OCI-LY3 (cell line): ENCODE measurements at regions not wholly inside any gene's neighbourhood (a gene's known extent, or its start where the extent isn't known, plus 50 kb on each side); places are given as distances from the start of the nearest gene placed in this dataset.
"Not testable (repeated sequence)": the region's sequence is repeated elsewhere in the genome, so short reads cannot be mapped to it uniquely, and the experiment has no call there.

ENCODE experiments used
- H2AFZ ChIP-seq: fragments of 200-600, 300-600 bp; shearing (Covaris generic); 2 replicates; pipeline ENCODE4 v1.6.0; 2014; ENCODE audit warnings: antibody characterized with exemption, low read depth, low read length
- H3K27ac ChIP-seq: fragments of 200-600, 300-600 bp; sonication (generic); 2 replicates; pipeline ENCODE4 v1.5.1; 2014; ENCODE audit warnings: mild to moderate bottlenecking, low read length, moderate library complexity, mixed read lengths
- H3K27me3 ChIP-seq: fragments of 200-600, 300-600 bp; sonication (generic); 2 replicates; pipeline ENCODE4 v1.6.1; 2014; ENCODE audit warnings: low read depth, low read length, mixed read lengths
- H3K36me3 ChIP-seq: fragments of 200-600, 300-600 bp; sonication (generic); replicated peaks from 2 replicates; pipeline ENCODE3; 2014; ENCODE audit warnings: low read depth, low read length, mixed read lengths
- H3K4me1 ChIP-seq: fragments of 300-600, 200-600 bp; sonication (generic); 2 replicates; pipeline ENCODE4 v1.6.1; 2014; ENCODE audit warnings: low read length, mixed read lengths
- H3K4me2 ChIP-seq: fragments of 200-600, 300-600 bp; sonication (generic); 2 replicates; pipeline ENCODE4 v1.6.1; 2014; ENCODE audit warnings: low read length, mixed read lengths
- H3K4me3 ChIP-seq: fragments of 300-600, 200-600 bp; sonication (generic); 2 replicates; pipeline ENCODE4 v1.5.1; 2014; ENCODE audit warnings: antibody characterized with exemption, mild to moderate bottlenecking, low read length, moderate library complexity
- H3K79me2 ChIP-seq: fragments of 300-600, 200-600 bp; shearing (Covaris generic); 2 replicates; pipeline ENCODE4 v1.6.1; 2014; ENCODE audit warnings: mild to moderate bottlenecking, low read length, mixed read lengths
- H3K9ac ChIP-seq: fragments of 300-600, 200-600 bp; shearing (Covaris generic); 2 replicates; pipeline ENCODE4 v1.6.0; 2014; ENCODE audit warnings: mild to moderate bottlenecking, low read length, moderate library complexity
- H3K9me3 ChIP-seq: fragments of 200-600, 300-600 bp; shearing (Covaris generic); 2 replicates; pipeline ENCODE4 v1.6.1; 2014; ENCODE audit warnings: low read length, mixed read lengths; ENCODE audit not compliant: insufficient read depth
- H4K20me1 ChIP-seq: fragments of 200-600, 300-600 bp; sonication (generic); 2 replicates; pipeline ENCODE4 v1.6.1; 2016; ENCODE audit warnings: low read length, mixed read lengths; ENCODE audit not compliant: insufficient read depth
- CTCF ChIP-seq: fragments of 200-600, 300-600 bp; sonication (generic); IDR thresholded peaks from 2 replicates; pipeline ENCODE4 v1.5.1; 2014; ENCODE audit warnings: antibody characterized with exemption, low read length, low read depth
- EZH2phosphoT487 ChIP-seq: fragments of 200-600 bp; shearing (Covaris generic); IDR thresholded peaks from 2 replicates; pipeline ENCODE4 v1.6.1; 2018; ENCODE audit warnings: antibody characterized with exemption, mixed run types, low read depth

GRCh38 chr14:40684328-40684727 lies 922.3 kb upstream of the LRFN5 start:
- 0 out of 2 replicates have a peak overlapping the region, but pooled peaks have one; percentile 4 for H2AFZ ChIP-seq
- TF ChIP-seq CTCF (no peak), EZH2phosphoT487 (no peak)
- H4K20me1 ChIP-seq: no peaks in the 10 kb centered on the region

GRCh38 chr14:40682131-40682913 lies 924.4 kb upstream of the LRFN5 start:
- no peaks in the 10 kb centered on the region for H3K9me3 ChIP-seq
- no peak overlapping the region for H3K27ac ChIP-seq
- H2AFZ ChIP-seq: no peak overlapping the region
- no peak overlapping the region for H3K4me2 ChIP-seq
- TF ChIP-seq CTCF (no peak), EZH2phosphoT487 (no peak)
- no peaks in the 10 kb centered on the region for H4K20me1 ChIP-seq
- H3K4me3 ChIP-seq: no peak overlapping the region
- H3K79me2 ChIP-seq: no peaks in the 10 kb centered on the region
- H3K27me3 ChIP-seq: no peaks in the 10 kb centered on the region
- H3K4me1 ChIP-seq: no peaks in the 10 kb centered on the region
- H3K9ac ChIP-seq: no peak overlapping the region
- no peaks in the 10 kb centered on the region for H3K36me3 ChIP-seq

More at GRCh38 chr14:40684328-40684727, 922.3 kb upstream of the LRFN5 start:
- Histone ChIP-seq H3K36me3 (no peaks in the 10 kb centered on the region), H3K4me3 (no peak overlapping the region), H3K9ac (no peak overlapping the region), H3K4me2 (no peak overlapping the region), H3K4me1 (no peaks in the 10 kb centered on the region), H3K27me3 (no peaks in the 10 kb centered on the region), H3K27ac (no peak overlapping the region), H3K9me3 (no peaks in the 10 kb centered on the region), H3K79me2 (no peaks in the 10 kb centered on the region)

GRCh38 chr14:40679256-40679655 lies 927.4 kb upstream of the LRFN5 start:
- TF ChIP-seq CTCF: no peak
- TF ChIP-seq EZH2phosphoT487: no peak
- no peak overlapping the region for H2AFZ ChIP-seq

GRCh38 chr14:40677206-40677605 lies 929.5 kb upstream of the LRFN5 start:
- H3K36me3 ChIP-seq, H2AFZ ChIP-seq, H3K9ac ChIP-seq, H3K9me3 ChIP-seq, H3K4me2 ChIP-seq, H3K27me3 ChIP-seq, H3K27ac ChIP-seq, H3K79me2 ChIP-seq, H4K20me1 ChIP-seq, H3K4me1 ChIP-seq, H3K4me3 ChIP-seq: not testable (repeated sequence)

More at GRCh38 chr14:40679256-40679655, 927.4 kb upstream of the LRFN5 start:
- Histone ChIP-seq H3K4me2 (no peak overlapping the region), H3K9ac (no peak overlapping the region), H3K4me3 (no peak overlapping the region), H3K36me3 (no peaks in the 10 kb centered on the region), H3K27ac (no peak overlapping the region), H3K9me3 (no peaks in the 10 kb centered on the region), H3K27me3 (no peaks in the 10 kb centered on the region), H3K4me1 (no peaks in the 10 kb centered on the region), H3K79me2 (no peaks in the 10 kb centered on the region), H4K20me1 (no peaks in the 10 kb centered on the region)
